ENCODE measurements at regions not wholly inside any gene's neighbourhood (a gene's known extent, or its start where the extent isn't known, plus 50 kb on each side); places are given as distances from the start of the nearest gene placed in this dataset.

GRCh38 chr2:145256551-145256950, 736.6 kb upstream of the ZEB2 start:
- no peak for DNase-seq

- no peak for DNase-seq
Observed at GRCh38 chr2:145254291-145254690, 734.4 kb upstream of the ZEB2 start.

GRCh38 chr2:145253492-145253891, 733.6 kb upstream of the ZEB2 start:
- no peak for DNase-seq

GRCh38 chr2:145245268-145245870, 725.5 kb upstream of the ZEB2 start:
- DNase-seq, result no peak

- DNase-seq, result no peak
Observed at GRCh38 chr2:145235312-145235711, 715.4 kb upstream of the ZEB2 start.

GRCh38 chr2:145230546-145230945, 710.6 kb upstream of the ZEB2 start:
- DNase-seq, result no peak

GRCh38 chr2:145228506-145228905, 708.6 kb upstream of the ZEB2 start:
- DNase-seq, result no peak

GRCh38 chr2:145226901-145227300, 707.0 kb upstream of the ZEB2 start:
- no peak for DNase-seq

- no peak for DNase-seq
Observed at GRCh38 chr2:145221516-145221915, 701.6 kb upstream of the ZEB2 start.

GRCh38 chr2:145221032-145221431, 701.1 kb upstream of the ZEB2 start:
- no peak for DNase-seq

- no peak for DNase-seq
Observed at GRCh38 chr2:145220496-145220895, 700.6 kb upstream of the ZEB2 start.

- no peak for DNase-seq
Observed at GRCh38 chr2:145207884-145208283, 688.0 kb upstream of the ZEB2 start.

- no peak for DNase-seq
Observed at GRCh38 chr2:145206496-145207281, 686.8 kb upstream of the ZEB2 start.

GRCh38 chr2:145203891-145204290, 684.0 kb upstream of the ZEB2 start:
- DNase-seq, result no peak

- DNase-seq, result no peak
Observed at GRCh38 chr2:145199827-145200706, 680.1 kb upstream of the ZEB2 start.

GRCh38 chr2:145199042-145199441, 679.1 kb upstream of the ZEB2 start:
- DNase-seq, result no peak

GRCh38 chr2:145198555-145198954, 678.6 kb upstream of the ZEB2 start:
- no peak for DNase-seq

GRCh38 chr2:145197944-145198343, 678.0 kb upstream of the ZEB2 start:
- DNase-seq, result no peak

- DNase-seq, result no peak
Observed at GRCh38 chr2:145194673-145195072, 674.8 kb upstream of the ZEB2 start.

GRCh38 chr2:145190031-145190703, 670.2 kb upstream of the ZEB2 start:
- DNase-seq, result no peak

GRCh38 chr2:145186303-145186702, 666.4 kb upstream of the ZEB2 start:
- no peak for DNase-seq

- no peak for DNase-seq
Observed at GRCh38 chr2:145185696-145186095, 665.8 kb upstream of the ZEB2 start.

Data from activated naive CD4-positive, alpha-beta T cell (primary cell).